ENCODE measurements at regions not wholly inside any gene's neighbourhood (a gene's known extent, or its start where the extent isn't known, plus 50 kb on each side); places are given as distances from the start of the nearest gene placed in this dataset.

DNA sequence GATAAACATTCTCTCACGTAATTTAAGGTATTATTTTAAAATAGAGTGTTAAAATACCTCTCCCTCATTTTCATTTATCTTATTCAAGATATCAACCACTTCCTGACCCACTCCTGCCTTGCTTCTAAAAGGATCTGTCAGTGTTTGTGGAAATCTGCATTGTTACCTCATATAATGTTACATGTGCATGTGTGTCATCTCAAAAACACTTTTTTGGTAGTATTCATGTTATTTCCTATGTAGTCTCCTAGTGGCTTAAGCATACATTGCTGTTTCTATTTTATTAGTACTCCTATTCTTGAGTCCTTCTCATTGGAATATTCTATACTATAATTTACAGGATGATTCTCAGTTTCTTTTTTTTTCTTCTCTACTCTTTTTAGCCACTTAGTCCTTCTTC, 1360.7 kb upstream of the CELF2 start:
- TF ChIP-seq CTCF (conservative IDR thresholded peaks at IDR 0.05; ENCODE audit: low read depth, low read length) (no peak), ELK1 (IDR thresholded peaks at IDR 0.05; ENCODE audit: borderline replicate concordance, low read depth, low read length) (no peak), BHLHE40 (IDR thresholded peaks at IDR 0.05; ENCODE audit: low read depth, low read length) (no peak), POLR2A (IDR thresholded peaks at IDR 0.05; ENCODE audit: low read depth, low read length) (no peak), MXI1 (IDR thresholded peaks at IDR 0.05; ENCODE audit: borderline replicate concordance, low read depth, low read length) (no peak), CEBPB (IDR thresholded peaks at IDR 0.05; ENCODE audit: low read depth, low read length) (no peak), SMC3 (IDR thresholded peaks at IDR 0.05; ENCODE audit: low read depth, low read length) (no peak)

Measured in IMR-90 (cell line).